Endodermal cell (in vitro differentiated cells): ENCODE measurements at regions not wholly inside any gene's neighbourhood (a gene's known extent, or its start where the extent isn't known, plus 50 kb on each side); places are given as distances from the start of the nearest gene placed in this dataset.

Experiments
- DNase-seq: peaks from one replicate; pipeline ENCODE4 v3.0.0-alpha.2; 2017
- H3K27ac ChIP-seq: 2 replicates; pipeline ENCODE4 v1.5.1; 2013; ENCODE audit warnings: mild to moderate bottlenecking, low read depth, low read length, moderate library complexity
- H3K27me3 ChIP-seq: 2 replicates; pipeline ENCODE4 v1.6.1; 2013; ENCODE audit warnings: mild to moderate bottlenecking, low read length, moderate library complexity; ENCODE audit not compliant: insufficient read depth, control insufficient read depth, poor library complexity, severe bottlenecking
- H3K36me3 ChIP-seq: 2 replicates; pipeline ENCODE4 v1.7.0; 2013; ENCODE audit warnings: mild to moderate bottlenecking, low read length, moderate library complexity; ENCODE audit not compliant: control insufficient read depth, insufficient read depth
- H3K4me1 ChIP-seq: one replicate; pipeline ENCODE4 v1.7.0; 2013; ENCODE audit warnings: low read length; ENCODE audit not compliant: control insufficient read depth, insufficient read depth
- H3K4me3 ChIP-seq: 2 replicates; pipeline ENCODE4 v1.5.1; 2013; ENCODE audit warnings: mild to moderate bottlenecking, low read length, moderate library complexity
- H3K9ac ChIP-seq: 2 replicates; pipeline ENCODE4 v1.6.1; 2013; ENCODE audit warnings: mild to moderate bottlenecking, low read length, moderate library complexity; ENCODE audit not compliant: poor library complexity, severe bottlenecking; ENCODE audit errors: extremely low read depth
- H3K9me3 ChIP-seq: 2 replicates; pipeline ENCODE4 v1.6.1; 2013; ENCODE audit warnings: mild to moderate bottlenecking, low read length, moderate library complexity; ENCODE audit not compliant: control insufficient read depth
- H3K27ac Mint-ChIP-seq: 2 replicates; pipeline ENCODE4 v1.8.0; 2020; ENCODE audit warnings: mixed read lengths
- H3K27me3 Mint-ChIP-seq: 2 replicates; pipeline ENCODE4 v1.8.0; 2021; ENCODE audit warnings: mild to moderate bottlenecking, mixed read lengths; ENCODE audit not compliant: insufficient read depth
- H3K36me3 Mint-ChIP-seq: 2 replicates; pipeline ENCODE4 v1.8.0; 2020; ENCODE audit warnings: low read depth, mixed read lengths
- H3K4me1 Mint-ChIP-seq: 2 replicates; pipeline ENCODE4 v1.8.0; 2020; ENCODE audit warnings: mixed read lengths
- H3K4me3 Mint-ChIP-seq: 2 replicates; pipeline ENCODE4 v1.8.0; 2020; ENCODE audit warnings: mild to moderate bottlenecking, moderate library complexity, mixed read lengths
- H3K9me3 Mint-ChIP-seq: 2 replicates; pipeline ENCODE4 v1.8.0; 2020; ENCODE audit warnings: mild to moderate bottlenecking, mixed read lengths
- WGBS, 2 experiments: methylation state at CpG; one replicate each; pipeline versions ENCODE4 v1.1.5 to v1.1.7; 2013; ENCODE audit warnings: missing lambda C conversion rate in 2 of 2, mixed read lengths in 1 of 2; ENCODE audit not compliant: insufficient coverage in 1 of 2, insufficient read length in 1 of 2; 5-methylcytosine and 5-hydroxymethylcytosine counted together
- TF ChIP-seq, protein P1 (sequence below): fragments of 200-600 bp; sonication (generic); conservative IDR thresholded peaks from 2 replicates; pipeline ENCODE4 v1.5.0; 2021; ENCODE audit warnings: antibody characterized with exemption, mild to moderate bottlenecking

DNA sequence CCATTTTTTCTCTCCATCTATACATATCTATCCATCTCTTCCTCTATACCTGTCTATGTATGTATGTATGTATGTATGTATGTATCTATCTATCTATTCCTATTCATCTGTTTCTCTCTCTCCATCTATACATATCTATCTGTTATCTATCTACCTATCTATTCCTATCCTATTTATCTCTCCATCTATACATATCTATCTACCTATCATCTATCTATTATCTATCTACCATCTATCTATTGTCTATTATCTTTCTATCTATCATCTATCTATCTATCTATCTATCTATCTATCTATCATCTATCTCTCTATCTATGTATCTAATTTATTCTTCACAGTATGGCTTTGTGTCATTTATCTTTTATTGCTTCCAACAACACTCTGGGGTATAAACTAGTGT lies 1124.4 kb downstream of the TYW1 start:
- H3K9me3 Mint-ChIP-seq, result peaks cover 30% of the 10 kb centered on the region
- Histone ChIP-seq H3K4me3 (no peak overlapping the region), H3K36me3 (no peaks in the 10 kb centered on the region), H3K27me3 (no peaks in the 10 kb centered on the region), H3K4me1 (no peaks in the 10 kb centered on the region), H3K9me3 (peaks cover 38% of the 10 kb centered on the region), H3K27ac (no peak overlapping the region), H3K9ac (no peak overlapping the region)
- no peaks in the 10 kb centered on the region for H3K36me3 Mint-ChIP-seq
- H3K4me1 Mint-ChIP-seq, result no peaks in the 10 kb centered on the region
- TF ChIP-seq, protein P1, sequence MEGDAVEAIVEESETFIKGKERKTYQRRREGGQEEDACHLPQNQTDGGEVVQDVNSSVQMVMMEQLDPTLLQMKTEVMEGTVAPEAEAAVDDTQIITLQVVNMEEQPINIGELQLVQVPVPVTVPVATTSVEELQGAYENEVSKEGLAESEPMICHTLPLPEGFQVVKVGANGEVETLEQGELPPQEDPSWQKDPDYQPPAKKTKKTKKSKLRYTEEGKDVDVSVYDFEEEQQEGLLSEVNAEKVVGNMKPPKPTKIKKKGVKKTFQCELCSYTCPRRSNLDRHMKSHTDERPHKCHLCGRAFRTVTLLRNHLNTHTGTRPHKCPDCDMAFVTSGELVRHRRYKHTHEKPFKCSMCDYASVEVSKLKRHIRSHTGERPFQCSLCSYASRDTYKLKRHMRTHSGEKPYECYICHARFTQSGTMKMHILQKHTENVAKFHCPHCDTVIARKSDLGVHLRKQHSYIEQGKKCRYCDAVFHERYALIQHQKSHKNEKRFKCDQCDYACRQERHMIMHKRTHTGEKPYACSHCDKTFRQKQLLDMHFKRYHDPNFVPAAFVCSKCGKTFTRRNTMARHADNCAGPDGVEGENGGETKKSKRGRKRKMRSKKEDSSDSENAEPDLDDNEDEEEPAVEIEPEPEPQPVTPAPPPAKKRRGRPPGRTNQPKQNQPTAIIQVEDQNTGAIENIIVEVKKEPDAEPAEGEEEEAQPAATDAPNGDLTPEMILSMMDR, result no peak
- H3K27me3 Mint-ChIP-seq, result no peaks in the 10 kb centered on the region
- H3K27ac Mint-ChIP-seq, result no peak overlapping the region
- no peak overlapping the region for H3K4me3 Mint-ChIP-seq
- DNase-seq, result no peak

DNA sequence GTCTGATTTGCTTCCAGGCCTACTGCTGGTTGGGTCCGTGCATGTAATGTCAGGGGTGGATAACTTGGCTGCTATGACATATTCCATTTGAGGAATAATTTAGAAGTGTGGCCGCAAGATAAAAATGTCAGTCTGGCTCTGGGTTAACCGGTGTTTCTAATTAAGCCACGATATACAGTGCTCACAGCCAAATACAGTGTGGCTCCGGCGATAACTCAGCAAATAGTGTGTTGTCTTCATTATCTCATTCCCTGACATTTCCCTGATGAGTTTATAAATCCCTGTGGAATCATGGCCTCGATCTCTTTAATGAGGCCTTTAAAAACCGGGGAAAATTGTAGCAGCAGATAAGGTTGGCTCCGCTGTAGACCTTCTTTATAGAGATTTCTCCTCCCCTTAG lies 1125.0 kb downstream of the TYW1 start:
- Histone ChIP-seq H3K27me3 (no peaks in the 10 kb centered on the region), H3K36me3 (no peaks in the 10 kb centered on the region), H3K9me3 (peaks cover 38% of the 10 kb centered on the region), H3K9ac (no peak overlapping the region), H3K4me1 (no peaks in the 10 kb centered on the region), H3K27ac (no peak overlapping the region), H3K4me3 (no peak overlapping the region)
- H3K4me3 Mint-ChIP-seq, result no peak overlapping the region
- no peak overlapping the region for H3K27ac Mint-ChIP-seq
- H3K27me3 Mint-ChIP-seq, result no peaks in the 10 kb centered on the region
- 96% methylated on average over 8 to 9 of the region's 9 CpGs for WGBS, 2 experiments
- DNase-seq, result no peak
- H3K9me3 Mint-ChIP-seq, result peaks cover 30% of the 10 kb centered on the region
- no peaks in the 10 kb centered on the region for H3K4me1 Mint-ChIP-seq
- TF ChIP-seq, protein P1, result no peak
- H3K36me3 Mint-ChIP-seq, result no peaks in the 10 kb centered on the region

DNA sequence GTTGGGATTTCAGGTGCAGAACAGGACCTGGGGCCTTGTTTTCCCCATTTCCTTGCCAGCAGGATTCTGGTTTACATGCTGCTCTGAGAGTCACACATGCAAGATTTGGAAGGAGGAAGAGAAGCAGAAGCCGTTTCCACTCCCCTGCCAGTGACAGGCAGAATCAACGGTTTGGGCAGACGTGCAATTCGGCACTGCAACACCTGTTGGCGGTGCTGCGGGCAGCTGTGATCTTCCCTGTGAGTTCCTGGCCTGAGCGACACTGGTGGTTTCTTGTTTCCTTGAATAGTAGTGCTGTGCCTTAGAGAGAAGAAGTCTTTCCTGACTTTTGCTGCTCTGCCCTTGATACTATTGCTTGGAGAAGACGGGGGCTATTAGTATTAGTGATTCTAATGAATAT lies 1126.2 kb downstream of the TYW1 start:
- peaks cover 30% of the 10 kb centered on the region for H3K9me3 Mint-ChIP-seq
- H3K4me1 Mint-ChIP-seq, result no peaks in the 10 kb centered on the region

More for the DNA sequence above, 1126.2 kb downstream of the TYW1 start:
- WGBS, 2 experiments, result 90% methylated on average over 8 of the region's 8 CpGs; no CpG with 5 or more reads in 1 of the 2 experiments
- Mint-ChIP-seq H3K27ac (no peak overlapping the region), H3K27me3 (no peaks in the 10 kb centered on the region), H3K36me3 (no peaks in the 10 kb centered on the region), H3K4me3 (no peak overlapping the region)
- TF ChIP-seq, protein P1, result no peak
- peaks cover 38% of the 10 kb centered on the region for H3K9me3 ChIP-seq
- no peaks in the 10 kb centered on the region for H3K27me3 ChIP-seq
- no peak for DNase-seq
- no peak overlapping the region for H3K9ac ChIP-seq
- H3K36me3 ChIP-seq, result no peaks in the 10 kb centered on the region
- no peak overlapping the region for H3K4me3 ChIP-seq
- no peak overlapping the region for H3K27ac ChIP-seq
- no peaks in the 10 kb centered on the region for H3K4me1 ChIP-seq
